ENCODE measurements at regions not wholly inside any gene's neighbourhood (a gene's known extent, or its start where the extent isn't known, plus 50 kb on each side); places are given as distances from the start of the nearest gene placed in this dataset.
"Not testable (repeated sequence)": the region's sequence is repeated elsewhere in the genome, so short reads cannot be mapped to it uniquely, and the experiment has no call there.

DNA sequence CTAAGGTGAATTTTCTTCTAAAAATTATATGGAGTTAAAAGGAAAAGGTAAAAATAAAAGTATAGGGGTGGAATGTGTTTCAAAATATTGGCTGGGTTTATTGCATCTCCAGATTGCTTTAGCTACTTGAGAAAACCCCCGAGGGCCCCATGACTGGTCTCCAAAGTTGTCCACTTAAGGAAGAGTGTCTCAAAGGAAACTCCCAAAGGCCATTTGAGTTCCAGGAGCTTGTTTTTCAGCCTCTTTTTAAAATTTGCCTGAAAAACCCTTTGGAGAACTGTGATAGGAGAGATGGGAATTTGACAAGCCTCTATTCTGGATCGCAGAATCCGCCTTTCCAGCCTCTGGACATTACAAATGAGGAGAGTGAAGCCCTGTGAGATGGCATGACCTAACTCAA is 225.6 kb downstream of the ZNF326 start:
- TF ChIP-seq POLR2A (IDR thresholded peaks at IDR 0.05), result no peak
- TF ChIP-seq, protein P1, sequence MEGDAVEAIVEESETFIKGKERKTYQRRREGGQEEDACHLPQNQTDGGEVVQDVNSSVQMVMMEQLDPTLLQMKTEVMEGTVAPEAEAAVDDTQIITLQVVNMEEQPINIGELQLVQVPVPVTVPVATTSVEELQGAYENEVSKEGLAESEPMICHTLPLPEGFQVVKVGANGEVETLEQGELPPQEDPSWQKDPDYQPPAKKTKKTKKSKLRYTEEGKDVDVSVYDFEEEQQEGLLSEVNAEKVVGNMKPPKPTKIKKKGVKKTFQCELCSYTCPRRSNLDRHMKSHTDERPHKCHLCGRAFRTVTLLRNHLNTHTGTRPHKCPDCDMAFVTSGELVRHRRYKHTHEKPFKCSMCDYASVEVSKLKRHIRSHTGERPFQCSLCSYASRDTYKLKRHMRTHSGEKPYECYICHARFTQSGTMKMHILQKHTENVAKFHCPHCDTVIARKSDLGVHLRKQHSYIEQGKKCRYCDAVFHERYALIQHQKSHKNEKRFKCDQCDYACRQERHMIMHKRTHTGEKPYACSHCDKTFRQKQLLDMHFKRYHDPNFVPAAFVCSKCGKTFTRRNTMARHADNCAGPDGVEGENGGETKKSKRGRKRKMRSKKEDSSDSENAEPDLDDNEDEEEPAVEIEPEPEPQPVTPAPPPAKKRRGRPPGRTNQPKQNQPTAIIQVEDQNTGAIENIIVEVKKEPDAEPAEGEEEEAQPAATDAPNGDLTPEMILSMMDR (IDR thresholded peaks at IDR 0.05), result no peak
- no peaks in the 10 kb centered on the region for H3K9me3 ChIP-seq (replicated peaks in 1 of 3)
- H3K36me3 ChIP-seq (replicated peaks in 1 of 2), result no peaks in the 10 kb centered on the region
- no peak overlapping the region for H3K4me3 ChIP-seq
- H3K27me3 ChIP-seq, result no peaks in the 10 kb centered on the region
- no peaks in the 10 kb centered on the region for H3K4me1 ChIP-seq (replicated peaks in 1 of 2)
- WGBS, 4 donors, result 65 to 83% (median 73%) methylated on average over 3 of the region's 3 CpGs
- intact Hi-C loops (cut with DNase I), result no loop called here
- DNase-seq, result no peak
- H3K27ac ChIP-seq, result no peak overlapping the region

- WGBS, 4 donors, result 71 to 79% (median 75%) methylated on average over 21 to 27 of the region's 27 CpGs
- H3K27ac ChIP-seq; H3K4me3 ChIP-seq; H3K27me3 ChIP-seq; H3K9me3 ChIP-seq (replicated peaks in 1 of 3); DNase-seq; intact Hi-C loops (cut with DNase I); H3K36me3 ChIP-seq (replicated peaks in 1 of 2); H3K4me1 ChIP-seq (replicated peaks in 1 of 2): not testable (repeated sequence)
Measured at GRCh38 chr1:90219166-90219871, 224.4 kb downstream of the ZNF326 start.

- H3K27me3 ChIP-seq, result no peaks in the 10 kb centered on the region
- intact Hi-C loops (cut with DNase I), result no loop called here
- no peaks in the 10 kb centered on the region for H3K4me1 ChIP-seq (replicated peaks in 1 of 2)
- H3K9me3 ChIP-seq (replicated peaks in 1 of 3), result no peaks in the 10 kb centered on the region
- no peak overlapping the region for H3K4me3 ChIP-seq
- 78 to 82% (median 80%) methylated on average over 6 of the region's 6 CpGs for WGBS, 4 donors
- TF ChIP-seq, protein P1 (IDR thresholded peaks at IDR 0.05), result no peak
- no peak for TF ChIP-seq POLR2A (IDR thresholded peaks at IDR 0.05)
- H3K36me3 ChIP-seq (replicated peaks in 1 of 2), result no peaks in the 10 kb centered on the region
- no peak for DNase-seq
- H3K27ac ChIP-seq, result no peak overlapping the region
Measured at GRCh38 chr1:90210633-90211491, 216.0 kb downstream of the ZNF326 start.

- Histone ChIP-seq H3K36me3 (replicated peaks in 1 of 2) (no peaks in the 10 kb centered on the region), H3K4me3 (no peak overlapping the region), H3K27ac (no peak overlapping the region), H3K9me3 (replicated peaks in 1 of 3) (no peaks in the 10 kb centered on the region), H3K4me1 (replicated peaks in 1 of 2) (no peaks in the 10 kb centered on the region), H3K27me3 (no peaks in the 10 kb centered on the region)
- intact Hi-C loops (cut with DNase I), result no loop called here
- 55 to 58% (median 57%) methylated on average over 5 of the region's 5 CpGs for WGBS, 4 donors
- TF ChIP-seq, protein P1 (IDR thresholded peaks at IDR 0.05), result no peak
- no peak for TF ChIP-seq POLR2A (IDR thresholded peaks at IDR 0.05)
- DNase-seq, result no peak
Measured at GRCh38 chr1:90208949-90209348, 214.0 kb downstream of the ZNF326 start.

All from adrenal gland (tissue), 9 donors.